SK-N-SH treated with all-trans-retinoic acid at 6 μM for 48 hours (cell line): ENCODE measurements at regions not wholly inside any gene's neighbourhood (a gene's known extent, or its start where the extent isn't known, plus 50 kb on each side); places are given as distances from the start of the nearest gene placed in this dataset.

ENCODE experiments used
- ATAC-seq: fragments of 200-7000 bp; cut with Tn5 transposase; 3 replicates; pipeline ENCODE4 v1.9.1; 2020; ENCODE audit warnings: mild to moderate bottlenecking, moderate library complexity
- ARNTL ChIP-seq: fragments of 450-650 bp; formaldehyde crosslinking; IDR thresholded peaks from 2 replicates; pipeline ENCODE4 v1.5.0; 2020; ENCODE audit warnings: low read depth, mild to moderate bottlenecking, moderate library complexity, borderline replicate concordance
- BACH2 ChIP-seq: fragments of 250-450 bp; sonication (Bioruptor Pico); IDR thresholded peaks from 2 replicates; pipeline ENCODE4 v1.9.0; 2021; ENCODE audit warnings: mild to moderate bottlenecking, borderline replicate concordance
- CREB5 ChIP-seq: fragments of 250-450 bp; sonication (Bioruptor Pico); IDR thresholded peaks from 2 replicates; pipeline ENCODE4 v1.5.1; 2020; ENCODE audit warnings: low read depth, mild to moderate bottlenecking, moderate library complexity
- CSDC2 ChIP-seq: fragments of 250-450 bp; sonication (Bioruptor Pico); IDR thresholded peaks from 2 replicates; pipeline ENCODE4 v1.5.0; 2020; ENCODE audit warnings: mild to moderate bottlenecking, moderate library complexity
- ESRRG ChIP-seq: fragments of 250-450 bp; sonication (Bioruptor Pico); IDR thresholded peaks from 2 replicates; pipeline ENCODE4 v1.6.1; 2021; ENCODE audit warnings: mild to moderate bottlenecking
- GLIS3 ChIP-seq: fragments of 250-450 bp; sonication (Bioruptor Pico); IDR thresholded peaks from 2 replicates; pipeline ENCODE4 v1.5.0; 2020; ENCODE audit warnings: mild to moderate bottlenecking, moderate library complexity
- ISL1 ChIP-seq: fragments of 250-450 bp; sonication (Bioruptor Pico); IDR thresholded peaks from 2 replicates; pipeline ENCODE4 v2.1.2; 2022; ENCODE audit warnings: mild to moderate bottlenecking, moderate library complexity
- OSR1 ChIP-seq: fragments of 250-450 bp; sonication (Bioruptor Pico); IDR thresholded peaks from 2 replicates; pipeline ENCODE4 v1.8.0; 2022; ENCODE audit warnings: moderate library complexity, mild to moderate bottlenecking, inconsistent platforms
- PPARA ChIP-seq: fragments of 250-450 bp; sonication (Bioruptor Pico); IDR thresholded peaks from 2 replicates; pipeline ENCODE4 v1.5.0; 2020; ENCODE audit warnings: mild to moderate bottlenecking, borderline replicate concordance
- SNAI2 ChIP-seq: fragments of 250-450 bp; sonication (Bioruptor Pico); IDR thresholded peaks from 2 replicates; pipeline ENCODE4 v1.5.0; 2020; ENCODE audit warnings: mild to moderate bottlenecking, moderate library complexity
- TCF4 ChIP-seq: fragments of 250-450 bp; sonication (Bioruptor Pico); IDR thresholded peaks from 2 replicates; pipeline ENCODE4 v1.8.0; 2021; ENCODE audit warnings: mild to moderate bottlenecking, moderate library complexity, borderline replicate concordance
- TOX ChIP-seq: fragments of 250-450 bp; sonication (Bioruptor Pico); IDR thresholded peaks from 2 replicates; pipeline ENCODE4 v1.8.0; 2021; ENCODE audit warnings: mild to moderate bottlenecking, moderate library complexity, borderline replicate concordance
- ZC3H10 ChIP-seq: fragments of 250-450 bp; sonication (Bioruptor Pico); IDR thresholded peaks from 2 replicates; pipeline ENCODE4 v1.5.1; 2021; ENCODE audit warnings: mild to moderate bottlenecking, moderate library complexity
- ZFP3 ChIP-seq: fragments of 250-450 bp; sonication (Bioruptor Pico); IDR thresholded peaks from 2 replicates; pipeline ENCODE4 v1.5.0; 2020; ENCODE audit warnings: mild to moderate bottlenecking, moderate library complexity
- ZFP30 ChIP-seq: fragments of 450-650 bp; formaldehyde crosslinking; IDR thresholded peaks from 2 replicates; pipeline ENCODE4 v1.5.0; 2022; ENCODE audit warnings: mild to moderate bottlenecking, moderate library complexity
- ZNF565 ChIP-seq: fragments of 450-650 bp; formaldehyde crosslinking; conservative IDR thresholded peaks from 2 replicates; pipeline ENCODE4 v1.5.0; 2020; ENCODE audit warnings: low read depth, mild to moderate bottlenecking, moderate library complexity
- ZNF70 ChIP-seq: fragments of 450-650 bp; formaldehyde crosslinking; IDR thresholded peaks from 2 replicates; pipeline ENCODE4 v1.5.0; 2020; ENCODE audit warnings: mild to moderate bottlenecking, moderate library complexity
- ZNF8 ChIP-seq: fragments of 450-650 bp; formaldehyde crosslinking; IDR thresholded peaks from 2 replicates; pipeline ENCODE4 v1.5.0; 2020; ENCODE audit warnings: mild to moderate bottlenecking, moderate library complexity
- TF ChIP-seq, protein P1 (sequence below): fragments of 250-450 bp; sonication (Bioruptor Pico); IDR thresholded peaks from 2 replicates; pipeline ENCODE4 v1.8.0; 2021; ENCODE audit warnings: low read depth, mild to moderate bottlenecking, moderate library complexity, borderline replicate concordance
- TF ChIP-seq, protein P2 (sequence below): fragments of 250-450 bp; sonication (Bioruptor Pico); IDR thresholded peaks from 2 replicates; pipeline ENCODE4 v1.5.0; 2020; ENCODE audit warnings: mild to moderate bottlenecking, moderate library complexity
- TF ChIP-seq, protein P3 (sequence below): fragments of 250-450 bp; sonication (Bioruptor Pico); IDR thresholded peaks from 2 replicates; pipeline ENCODE4 v1.5.1; 2021; ENCODE audit warnings: mild to moderate bottlenecking, moderate library complexity
- TF ChIP-seq, protein P4 (sequence below): fragments of 250-450 bp; sonication (Bioruptor Pico); IDR thresholded peaks from 2 replicates; pipeline ENCODE4 v1.8.0; 2020; ENCODE audit warnings: mild to moderate bottlenecking, moderate library complexity, borderline replicate concordance

DNA sequence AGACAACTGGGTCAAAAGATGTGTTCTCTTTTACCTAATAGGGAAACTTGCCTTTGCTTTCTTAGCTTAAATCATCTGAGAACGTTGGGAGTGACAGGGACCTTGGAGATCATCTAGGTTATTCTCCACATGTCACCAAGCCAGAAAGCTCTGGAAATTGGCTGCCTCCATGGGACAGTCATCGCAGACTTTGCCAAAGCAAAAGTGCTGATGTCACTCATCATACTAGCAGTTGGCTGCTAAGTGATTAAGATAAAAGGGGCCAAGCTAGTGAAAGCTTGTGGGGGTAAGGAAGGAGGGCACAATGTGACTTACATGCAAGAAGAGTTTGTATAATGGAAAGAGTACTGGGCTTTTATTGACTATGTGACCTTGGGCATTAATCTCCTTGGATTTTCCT lies 198.0 kb upstream of the PFN2 start:
- ATAC-seq: no peak
- no peak for TF ChIP-seq CSDC2
- TF ChIP-seq OSR1 (CRISPR knock-in tag): no peak
- TF ChIP-seq, protein P1, sequence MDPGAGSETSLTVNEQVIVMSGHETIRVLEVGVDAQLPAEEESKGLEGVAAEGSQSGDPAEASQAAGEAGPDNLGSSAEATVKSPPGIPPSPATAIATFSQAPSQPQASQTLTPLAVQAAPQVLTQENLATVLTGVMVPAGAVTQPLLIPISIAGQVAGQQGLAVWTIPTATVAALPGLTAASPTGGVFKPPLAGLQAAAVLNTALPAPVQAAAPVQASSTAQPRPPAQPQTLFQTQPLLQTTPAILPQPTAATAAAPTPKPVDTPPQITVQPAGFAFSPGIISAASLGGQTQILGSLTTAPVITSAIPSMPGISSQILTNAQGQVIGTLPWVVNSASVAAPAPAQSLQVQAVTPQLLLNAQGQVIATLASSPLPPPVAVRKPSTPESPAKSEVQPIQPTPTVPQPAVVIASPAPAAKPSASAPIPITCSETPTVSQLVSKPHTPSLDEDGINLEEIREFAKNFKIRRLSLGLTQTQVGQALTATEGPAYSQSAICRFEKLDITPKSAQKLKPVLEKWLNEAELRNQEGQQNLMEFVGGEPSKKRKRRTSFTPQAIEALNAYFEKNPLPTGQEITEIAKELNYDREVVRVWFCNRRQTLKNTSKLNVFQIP: no peak
- TF ChIP-seq ARNTL (CRISPR knock-in tag): no peak
- no peak for TF ChIP-seq ZFP3 (CRISPR knock-in tag)
- TF ChIP-seq BACH2: no peak
- no peak for TF ChIP-seq ZNF565 (CRISPR knock-in tag)
- TF ChIP-seq ESRRG (CRISPR knock-in tag): no peak
- no peak for TF ChIP-seq ZFP30
- no peak for TF ChIP-seq CREB5 (CRISPR knock-in tag)
- TF ChIP-seq ZNF8 (CRISPR knock-in tag): no peak

DNA sequence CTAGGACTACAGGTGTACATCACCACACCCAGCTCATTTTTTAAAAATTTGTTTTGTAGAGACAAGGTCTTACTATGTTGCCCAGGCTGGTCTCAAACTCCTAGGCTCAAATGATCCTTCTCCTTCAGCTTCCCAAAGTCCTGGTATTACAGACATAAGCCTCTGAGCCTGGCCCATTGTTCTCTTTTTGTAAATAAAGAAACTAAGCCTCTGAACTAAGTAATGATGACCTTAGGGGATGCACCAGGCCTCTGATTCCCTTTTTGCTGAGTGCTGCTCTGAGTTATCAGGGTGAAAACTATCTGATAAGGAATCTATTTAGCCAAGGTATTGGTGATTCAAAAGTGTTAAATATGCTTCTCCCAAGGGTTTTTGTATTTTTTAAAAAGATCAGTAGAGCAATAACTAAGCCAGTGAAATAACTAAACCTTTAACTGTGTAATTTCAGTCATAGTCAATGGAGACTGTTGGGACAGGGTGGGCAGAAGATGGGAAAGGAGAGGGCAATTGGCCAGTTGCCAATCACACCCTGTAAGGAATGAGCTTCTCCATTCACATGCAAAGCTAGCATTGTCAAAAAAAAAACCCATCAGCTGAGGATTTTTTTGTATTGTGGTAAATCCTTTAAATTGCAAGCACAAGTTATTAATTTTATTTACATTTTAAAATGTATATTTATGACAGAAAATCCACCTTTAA lies 194.8 kb upstream of the PFN2 start:
- TF ChIP-seq OSR1 (CRISPR knock-in tag): no peak
- TF ChIP-seq, all 23 proteins: peak for 0
- ATAC-seq: no peak

DNA sequence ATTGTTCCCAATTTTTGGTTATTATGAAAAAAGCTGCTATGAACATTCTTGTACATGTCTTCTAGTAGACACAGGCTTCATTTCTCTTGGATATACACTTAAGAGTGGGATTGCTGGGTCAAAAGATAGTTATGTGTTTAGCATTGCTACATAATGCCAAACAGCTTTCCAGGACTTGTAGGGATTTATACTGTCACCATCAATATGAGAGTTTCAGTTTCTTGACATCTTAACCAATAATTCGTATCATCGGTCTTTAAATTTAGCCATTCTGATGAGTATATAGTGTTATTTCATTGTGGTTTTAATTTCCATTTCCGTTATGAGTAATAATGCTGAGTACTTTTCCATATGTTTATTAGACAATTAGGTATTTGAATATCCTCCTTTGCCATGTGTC lies 190.3 kb upstream of the PFN2 start:
- ATAC-seq: no peak
- TF ChIP-seq, protein P2, sequence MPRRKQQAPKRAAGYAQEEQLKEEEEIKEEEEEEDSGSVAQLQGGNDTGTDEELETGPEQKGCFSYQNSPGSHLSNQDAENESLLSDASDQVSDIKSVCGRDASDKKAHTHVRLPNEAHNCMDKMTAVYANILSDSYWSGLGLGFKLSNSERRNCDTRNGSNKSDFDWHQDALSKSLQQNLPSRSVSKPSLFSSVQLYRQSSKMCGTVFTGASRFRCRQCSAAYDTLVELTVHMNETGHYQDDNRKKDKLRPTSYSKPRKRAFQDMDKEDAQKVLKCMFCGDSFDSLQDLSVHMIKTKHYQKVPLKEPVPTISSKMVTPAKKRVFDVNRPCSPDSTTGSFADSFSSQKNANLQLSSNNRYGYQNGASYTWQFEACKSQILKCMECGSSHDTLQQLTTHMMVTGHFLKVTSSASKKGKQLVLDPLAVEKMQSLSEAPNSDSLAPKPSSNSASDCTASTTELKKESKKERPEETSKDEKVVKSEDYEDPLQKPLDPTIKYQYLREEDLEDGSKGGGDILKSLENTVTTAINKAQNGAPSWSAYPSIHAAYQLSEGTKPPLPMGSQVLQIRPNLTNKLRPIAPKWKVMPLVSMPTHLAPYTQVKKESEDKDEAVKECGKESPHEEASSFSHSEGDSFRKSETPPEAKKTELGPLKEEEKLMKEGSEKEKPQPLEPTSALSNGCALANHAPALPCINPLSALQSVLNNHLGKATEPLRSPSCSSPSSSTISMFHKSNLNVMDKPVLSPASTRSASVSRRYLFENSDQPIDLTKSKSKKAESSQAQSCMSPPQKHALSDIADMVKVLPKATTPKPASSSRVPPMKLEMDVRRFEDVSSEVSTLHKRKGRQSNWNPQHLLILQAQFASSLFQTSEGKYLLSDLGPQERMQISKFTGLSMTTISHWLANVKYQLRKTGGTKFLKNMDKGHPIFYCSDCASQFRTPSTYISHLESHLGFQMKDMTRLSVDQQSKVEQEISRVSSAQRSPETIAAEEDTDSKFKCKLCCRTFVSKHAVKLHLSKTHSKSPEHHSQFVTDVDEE: no peak
- no peak for TF ChIP-seq PPARA
- TF ChIP-seq CSDC2: no peak
- TF ChIP-seq ZFP3 (CRISPR knock-in tag): no peak
- TF ChIP-seq SNAI2 (CRISPR knock-in tag): no peak
- TF ChIP-seq, protein P3, sequence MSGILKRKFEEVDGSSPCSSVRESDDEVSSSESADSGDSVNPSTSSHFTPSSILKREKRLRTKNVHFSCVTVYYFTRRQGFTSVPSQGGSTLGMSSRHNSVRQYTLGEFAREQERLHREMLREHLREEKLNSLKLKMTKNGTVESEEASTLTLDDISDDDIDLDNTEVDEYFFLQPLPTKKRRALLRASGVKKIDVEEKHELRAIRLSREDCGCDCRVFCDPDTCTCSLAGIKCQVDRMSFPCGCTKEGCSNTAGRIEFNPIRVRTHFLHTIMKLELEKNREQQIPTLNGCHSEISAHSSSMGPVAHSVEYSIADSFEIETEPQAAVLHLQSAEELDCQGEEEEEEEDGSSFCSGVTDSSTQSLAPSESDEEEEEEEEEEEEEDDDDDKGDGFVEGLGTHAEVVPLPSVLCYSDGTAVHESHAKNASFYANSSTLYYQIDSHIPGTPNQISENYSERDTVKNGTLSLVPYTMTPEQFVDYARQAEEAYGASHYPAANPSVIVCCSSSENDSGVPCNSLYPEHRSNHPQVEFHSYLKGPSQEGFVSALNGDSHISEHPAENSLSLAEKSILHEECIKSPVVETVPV: no peak
- TF ChIP-seq GLIS3 (CRISPR knock-in tag): no peak
- TF ChIP-seq OSR1 (CRISPR knock-in tag): no peak
- TF ChIP-seq ZNF70: no peak
- TF ChIP-seq ZC3H10 (CRISPR knock-in tag): no peak
- no peak for TF ChIP-seq ESRRG (CRISPR knock-in tag)
- no peak for TF ChIP-seq ZFP30

GRCh38 chr3:150158943-150159625 lies 188.4 kb upstream of the PFN2 start:
- peak; percentile 66 for ATAC-seq
- no peak for TF ChIP-seq CSDC2
- TF ChIP-seq TOX (CRISPR knock-in tag): no peak
- TF ChIP-seq ISL1 (CRISPR knock-in tag): no peak
- TF ChIP-seq, protein P2: no peak
- TF ChIP-seq BACH2: no peak
- no peak for TF ChIP-seq TCF4
- no peak for TF ChIP-seq ZNF565 (CRISPR knock-in tag)
- TF ChIP-seq, protein P4, sequence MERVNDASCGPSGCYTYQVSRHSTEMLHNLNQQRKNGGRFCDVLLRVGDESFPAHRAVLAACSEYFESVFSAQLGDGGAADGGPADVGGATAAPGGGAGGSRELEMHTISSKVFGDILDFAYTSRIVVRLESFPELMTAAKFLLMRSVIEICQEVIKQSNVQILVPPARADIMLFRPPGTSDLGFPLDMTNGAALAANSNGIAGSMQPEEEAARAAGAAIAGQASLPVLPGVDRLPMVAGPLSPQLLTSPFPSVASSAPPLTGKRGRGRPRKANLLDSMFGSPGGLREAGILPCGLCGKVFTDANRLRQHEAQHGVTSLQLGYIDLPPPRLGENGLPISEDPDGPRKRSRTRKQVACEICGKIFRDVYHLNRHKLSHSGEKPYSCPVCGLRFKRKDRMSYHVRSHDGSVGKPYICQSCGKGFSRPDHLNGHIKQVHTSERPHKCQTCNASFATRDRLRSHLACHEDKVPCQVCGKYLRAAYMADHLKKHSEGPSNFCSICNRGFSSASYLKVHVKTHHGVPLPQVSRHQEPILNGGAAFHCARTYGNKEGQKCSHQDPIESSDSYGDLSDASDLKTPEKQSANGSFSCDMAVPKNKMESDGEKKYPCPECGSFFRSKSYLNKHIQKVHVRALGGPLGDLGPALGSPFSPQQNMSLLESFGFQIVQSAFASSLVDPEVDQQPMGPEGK (CRISPR knock-in tag): no peak
- TF ChIP-seq, protein P1: no peak
- no peak for TF ChIP-seq PPARA
- TF ChIP-seq SNAI2 (CRISPR knock-in tag): no peak
